ENCODE measurements at regions not wholly inside any gene's neighbourhood (a gene's known extent, or its start where the extent isn't known, plus 50 kb on each side); places are given as distances from the start of the nearest gene placed in this dataset.

DNA sequence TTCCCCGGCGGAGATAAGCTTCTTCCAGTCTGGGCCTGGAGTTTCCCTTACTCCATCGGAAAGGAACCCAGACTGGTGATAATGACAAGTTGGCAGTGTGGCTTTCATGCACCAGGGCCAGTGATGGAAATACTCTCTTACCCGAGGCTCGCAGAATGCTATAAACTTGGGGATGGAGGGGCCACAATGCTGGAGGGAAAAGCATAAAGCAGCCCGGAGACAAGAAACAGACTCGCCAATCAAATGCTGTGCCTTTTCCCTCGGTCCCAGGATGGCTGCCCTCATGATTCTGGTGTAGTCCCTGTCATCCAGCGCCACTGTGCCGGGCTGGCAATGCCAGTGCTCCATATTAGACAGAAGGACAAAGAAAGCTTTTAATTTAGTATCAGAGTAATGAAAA is 325.6 kb downstream of the THBS2 start:
- no peak overlapping the region for H3K56ac ChIP-seq (ENCODE audit: extremely low read depth, insufficient read depth, low read length)
- no peak overlapping the region for H3K4me3 ChIP-seq (ENCODE audit: insufficient read depth, low read depth, low read length)
- H4K8ac ChIP-seq (ENCODE audit: low read depth in 2 of 2, low read length in 2 of 2): no peak overlapping the region
- POLR2A ChIA-PET (ENCODE audit: unreplicated experiment): no interaction called here
- in situ Hi-C loops (cut with MboI; ENCODE audit: low sequenced_read_pairs) (no loop called here), dilution Hi-C loops (cut with HindIII; ENCODE audit: low sequenced_read_pairs, unreplicated experiment) (no loop called here), intact Hi-C loops (cut with micrococcal nuclease) (no loop called here)
- no peak for TF ChIP-seq POLR2A (IDR thresholded peaks at IDR 0.05; ENCODE audit: low read depth, low read length)
- no peak for TF ChIP-seq RCOR1 (IDR thresholded peaks at IDR 0.05; ENCODE audit: insufficient replicate concordance, low read length)
- TF ChIP-seq SMC3 (IDR thresholded peaks at IDR 0.05; ENCODE audit: low read depth, low read length): no peak
- H3K79me1 ChIP-seq (ENCODE audit: low read depth in 1 of 2, low read length in 2 of 2): no peaks in the 10 kb centered on the region
- no peak overlapping the region for H3K9ac ChIP-seq (ENCODE audit: low read depth, low read length)
- no peak overlapping the region for H3K18ac ChIP-seq (ENCODE audit: low read depth, low read length)
- CTCF ChIA-PET: no interaction called here
- H2AK5ac ChIP-seq (ENCODE audit: low read depth, low read length): no peak overlapping the region
- no peaks in the 10 kb centered on the region for H3K36me3 ChIP-seq (ENCODE audit: control insufficient read depth, insufficient read depth, low read length)
- H3K4me1 ChIP-seq (ENCODE audit: control insufficient read depth, insufficient read depth, low read length): no peaks in the 10 kb centered on the region
- H3K27me3 ChIP-seq (ENCODE audit: control insufficient read depth, insufficient read depth, low read length): no peaks in the 10 kb centered on the region; the same call in 1 of the 2 replicates
- H2BK15ac ChIP-seq (ENCODE audit: low read depth, low read length): no peak overlapping the region
- no peak overlapping the region for H3K4ac ChIP-seq (ENCODE audit: low read depth, low read length)
- no TSS peak for BruUV-seq (replicated peaks)
- no peak overlapping the region for H2AFZ ChIP-seq (replicated peaks; ENCODE audit: low read length, poor library complexity)
- H4K5ac ChIP-seq (ENCODE audit: low read depth, low read length): no peak overlapping the region
- no peak overlapping the region for H3K4me2 ChIP-seq (ENCODE audit: low read depth, low read length)
- H4K20me1 ChIP-seq (ENCODE audit: insufficient read depth, low read length): no peaks in the 10 kb centered on the region
- H3K9me3 ChIP-seq (ENCODE audit: control insufficient read depth, insufficient read depth, low read length): peaks cover 5% of the 10 kb centered on the region; the same call in 1 of the 2 replicates
- no peak overlapping the region for H3K27ac ChIP-seq (ENCODE audit: insufficient read depth, low read length)
- no peak for ATAC-seq (ENCODE audit: low read depth)
- H4K91ac ChIP-seq (ENCODE audit: insufficient read depth, low read depth, low read length): no peak overlapping the region
- no peak overlapping the region for H2BK5ac ChIP-seq (ENCODE audit: low read depth, low read length, poor library complexity, severe bottlenecking)
- no peaks in the 10 kb centered on the region for H3K9me1 ChIP-seq (ENCODE audit: insufficient read depth, low read length)
- H2BK20ac ChIP-seq (ENCODE audit: low read depth, low read length): no peak overlapping the region
- no peak overlapping the region for H2AK9ac ChIP-seq (replicated peaks; ENCODE audit: low read depth, low read length, poor library complexity)
- H2BK120ac ChIP-seq (ENCODE audit: low read depth, low read length): no peak overlapping the region
- H3K14ac ChIP-seq (replicated peaks; ENCODE audit: low read depth, low read length): no peak overlapping the region
- no peak for DNase-seq
- 92% methylated on average over 4 of the region's 10 CpGs; no CpG with 5 or more reads in 1 of the 2 experiments for WGBS, 2 experiments (ENCODE audit: extremely low coverage in 2 of 2, insufficient read length in 1 of 2)
- no peak overlapping the region for H3K23ac ChIP-seq (ENCODE audit: low read depth, low read length)
